Muscle of leg (tissue), 3 donors: ENCODE measurements at regions not wholly inside any gene's neighbourhood (a gene's known extent, or its start where the extent isn't known, plus 50 kb on each side); places are given as distances from the start of the nearest gene placed in this dataset.

Source experiments
- DNase-seq: peaks from one replicate; pipeline ENCODE4 v3.0.0; 2013
- H3K27ac ChIP-seq: one replicate; pipeline ENCODE4 v1.5.1; 2013; ENCODE audit warnings: mild to moderate bottlenecking, low read length, control low read depth
- H3K27me3 ChIP-seq: one replicate; pipeline ENCODE4 v1.6.1; 2013; ENCODE audit warnings: low read length; ENCODE audit not compliant: control insufficient read depth, insufficient read depth
- H3K36me3 ChIP-seq: one replicate; pipeline ENCODE4 v1.6.1; 2013; ENCODE audit warnings: low read length; ENCODE audit not compliant: control insufficient read depth, insufficient read depth
- H3K4me1 ChIP-seq: one replicate; pipeline ENCODE4 v1.6.1; 2013; ENCODE audit warnings: low read length; ENCODE audit not compliant: control insufficient read depth, insufficient read depth
- H3K4me3 ChIP-seq: one replicate; pipeline ENCODE4 v1.5.1; 2013; ENCODE audit warnings: low read length, control low read depth
- H3K9me3 ChIP-seq: replicated peaks from 2 replicates; pipeline ENCODE4 v1.6.1; 2013; ENCODE audit warnings: low read depth, low read length; ENCODE audit not compliant: control insufficient read depth
- WGBS: methylation state at CpG from one replicate; pipeline ENCODE4 v1.1.5; 2013; ENCODE audit warnings: missing lambda C conversion rate; ENCODE audit not compliant: insufficient coverage; 5-methylcytosine and 5-hydroxymethylcytosine counted together

- Histone ChIP-seq H3K27me3 (no peaks in the 10 kb centered on the region), H3K9me3 (no peaks in the 10 kb centered on the region), H3K27ac (no peak overlapping the region), H3K4me3 (no peak overlapping the region), H3K4me1 (no peaks in the 10 kb centered on the region), H3K36me3 (no peaks in the 10 kb centered on the region)
- WGBS = no CpG with 5 or more reads among the region's 1 CpG
- DNase-seq = no peak
Measured at GRCh38 chr4:107472265-107472948, 247.6 kb downstream of the PAPSS1 start.

- Histone ChIP-seq H3K4me1 (no peaks in the 10 kb centered on the region), H3K4me3 (no peak overlapping the region), H3K27ac (no peak overlapping the region), H3K27me3 (no peaks in the 10 kb centered on the region), H3K36me3 (no peaks in the 10 kb centered on the region), H3K9me3 (no peaks in the 10 kb centered on the region)
- DNase-seq = no peak
- no CpG with 5 or more reads among the region's 3 CpGs for WGBS
Measured at GRCh38 chr4:107470173-107470572, 249.9 kb downstream of the PAPSS1 start.

- no peaks in the 10 kb centered on the region for H3K27me3 ChIP-seq
- H3K36me3 ChIP-seq = no peaks in the 10 kb centered on the region
- no peaks in the 10 kb centered on the region for H3K4me1 ChIP-seq
- WGBS = 35% methylated on average over 3 of the region's 3 CpGs
- no peaks in the 10 kb centered on the region for H3K9me3 ChIP-seq
- H3K27ac ChIP-seq = no peak overlapping the region
- no peak for DNase-seq
- no peak overlapping the region for H3K4me3 ChIP-seq
Measured at GRCh38 chr4:107468812-107469211, 251.2 kb downstream of the PAPSS1 start.

- H3K27me3 ChIP-seq = no peaks in the 10 kb centered on the region
- H3K36me3 ChIP-seq = no peaks in the 10 kb centered on the region
- H3K4me1 ChIP-seq = no peaks in the 10 kb centered on the region
- no CpG with 5 or more reads among the region's 1 CpG for WGBS
- DNase-seq = no peak
- no peaks in the 10 kb centered on the region for H3K9me3 ChIP-seq
- no peak overlapping the region for H3K4me3 ChIP-seq
- H3K27ac ChIP-seq = no peak overlapping the region
Measured at GRCh38 chr4:107468156-107468555, 251.9 kb downstream of the PAPSS1 start.

- no peaks in the 10 kb centered on the region for H3K27me3 ChIP-seq
- no peaks in the 10 kb centered on the region for H3K36me3 ChIP-seq
- no peak overlapping the region for H3K27ac ChIP-seq
- no peaks in the 10 kb centered on the region for H3K4me1 ChIP-seq
- H3K4me3 ChIP-seq = no peak overlapping the region
- DNase-seq = no peak
- WGBS = 47% methylated on average over 2 of the region's 3 CpGs
- H3K9me3 ChIP-seq = no peaks in the 10 kb centered on the region
Measured at GRCh38 chr4:107467461-107467860, 252.6 kb downstream of the PAPSS1 start.

DNA sequence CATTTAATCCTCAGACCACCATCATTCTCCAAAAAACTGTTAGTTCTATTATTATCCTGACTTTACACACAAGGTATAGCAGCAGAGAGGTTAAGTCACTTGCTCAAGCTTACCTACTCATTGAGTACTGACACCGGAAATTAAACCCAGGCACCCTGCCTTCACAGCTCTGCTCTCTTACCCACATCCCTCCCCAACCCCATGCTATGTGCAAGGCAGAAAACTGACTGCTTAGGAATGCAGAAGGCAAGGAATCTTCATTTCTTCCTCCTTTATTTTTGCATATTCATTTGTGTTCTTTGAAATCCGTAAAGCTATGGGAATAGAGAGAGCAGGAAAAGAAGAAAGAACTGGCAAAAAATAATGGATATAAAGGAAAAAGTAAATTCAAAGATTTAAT lies 261.8 kb downstream of the PAPSS1 start:
- Histone ChIP-seq H3K4me3 (no peak overlapping the region), H3K9me3 (peaks cover 3% of the 10 kb centered on the region), H3K36me3 (no peaks in the 10 kb centered on the region), H3K27ac (no peak overlapping the region), H3K4me1 (peaks cover 2% of the 10 kb centered on the region), H3K27me3 (no peaks in the 10 kb centered on the region)
- 67% methylated on average over 1 of the region's 2 CpGs for WGBS
- no peak for DNase-seq

DNA sequence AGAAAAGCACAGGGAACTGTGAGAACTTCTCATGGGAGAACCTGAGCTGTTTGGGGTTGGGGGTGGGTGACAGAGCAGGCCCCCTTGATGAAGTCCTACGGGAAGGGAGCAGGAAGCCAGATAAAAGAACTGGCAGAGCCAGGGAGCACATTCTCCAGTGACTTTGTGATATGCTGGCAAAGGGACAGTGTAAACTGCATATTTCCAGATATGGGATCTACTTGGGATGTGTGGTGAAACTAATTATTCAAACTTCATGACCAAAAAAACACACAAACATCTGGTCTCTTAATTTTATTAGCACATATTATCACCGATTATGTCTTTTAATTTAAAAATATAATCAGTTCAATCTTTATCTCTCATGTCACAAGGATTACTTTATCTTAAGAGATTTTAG lies 266.0 kb downstream of the PAPSS1 start:
- 29% methylated on average over 1 of the region's 2 CpGs for WGBS
- H3K4me1 ChIP-seq = peaks cover 6% of the 10 kb centered on the region
- no peak overlapping the region for H3K27ac ChIP-seq
- H3K27me3 ChIP-seq = no peaks in the 10 kb centered on the region
- peak; percentile 17 for DNase-seq
- H3K4me3 ChIP-seq = no peak overlapping the region
- H3K9me3 ChIP-seq = no peaks in the 10 kb centered on the region
- H3K36me3 ChIP-seq = no peaks in the 10 kb centered on the region

GRCh38 chr4:107452717-107453630 lies 267.1 kb downstream of the PAPSS1 start:
- Histone ChIP-seq H3K27me3 (no peaks in the 10 kb centered on the region), H3K4me3 (no peak overlapping the region), H3K36me3 (no peaks in the 10 kb centered on the region), H3K27ac (peak overlapping the region; percentile 48), H3K9me3 (no peaks in the 10 kb centered on the region), H3K4me1 (peaks cover 6% of the 10 kb centered on the region)
- WGBS = no CpG with 5 or more reads among the region's 3 CpGs
- peak; percentile 67 for DNase-seq

GRCh38 chr4:107449611-107450369 lies 270.2 kb downstream of the PAPSS1 start:
- H3K27me3 ChIP-seq = no peaks in the 10 kb centered on the region
- no peaks in the 10 kb centered on the region for H3K36me3 ChIP-seq
- H3K9me3 ChIP-seq = no peaks in the 10 kb centered on the region
- no peak overlapping the region for H3K4me3 ChIP-seq
- H3K4me1 ChIP-seq = peaks cover 6% of the 10 kb centered on the region
- H3K27ac ChIP-seq = peak overlapping the region; percentile 29
- DNase-seq = peak; percentile 71
- WGBS = 17% methylated on average over 1 of the region's 4 CpGs

DNA sequence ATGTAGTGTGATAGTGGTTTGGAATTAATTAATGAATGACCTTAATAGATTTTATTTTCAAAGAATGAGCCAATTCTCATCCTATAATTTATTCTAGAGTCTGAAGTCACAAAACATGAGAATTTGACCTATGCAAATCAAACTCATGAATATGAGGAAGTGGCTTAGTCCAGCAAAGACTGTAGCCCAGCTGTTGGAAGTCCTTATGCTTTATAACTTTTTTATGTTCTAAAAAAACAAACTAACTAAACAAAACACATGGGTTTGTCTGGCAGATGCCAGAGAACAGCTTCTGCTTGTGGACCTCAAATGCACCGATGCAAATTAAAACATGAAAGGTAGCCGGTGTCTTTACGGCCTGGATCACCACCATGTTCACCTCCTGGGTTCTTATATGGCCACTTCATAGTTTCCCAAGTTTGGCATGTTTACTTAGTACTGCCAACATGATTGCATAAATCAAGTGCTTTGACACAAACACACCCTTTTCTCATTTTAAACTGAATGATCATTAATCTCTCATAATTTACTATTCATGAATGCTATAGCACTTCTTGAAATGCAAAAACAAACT lies 277.4 kb downstream of the PAPSS1 start:
- no peak for DNase-seq
- no peaks in the 10 kb centered on the region for H3K36me3 ChIP-seq

More for the DNA sequence above, 277.4 kb downstream of the PAPSS1 start:
- Histone ChIP-seq H3K9me3 (no peaks in the 10 kb centered on the region), H3K4me3 (no peak overlapping the region), H3K27me3 (no peaks in the 10 kb centered on the region), H3K4me1 (no peaks in the 10 kb centered on the region), H3K27ac (no peak overlapping the region)
- 74% methylated on average over 3 of the region's 3 CpGs for WGBS
